ENCODE measurements at regions not wholly inside any gene's neighbourhood (a gene's known extent, or its start where the extent isn't known, plus 50 kb on each side); places are given as distances from the start of the nearest gene placed in this dataset.
"Not testable (repeated sequence)": the region's sequence is repeated elsewhere in the genome, so short reads cannot be mapped to it uniquely, and the experiment has no call there.

GRCh38 chr1:102659876-102660483 is 448.3 kb downstream of the COL11A1 start:
- not testable (repeated sequence) for DNase-seq

GRCh38 chr1:102655034-102655433 is 453.3 kb downstream of the COL11A1 start:
- no peak for DNase-seq

GRCh38 chr1:102640872-102641271 is 467.4 kb downstream of the COL11A1 start:
- DNase-seq = no peak

GRCh38 chr1:102640312-102640711 is 468.0 kb downstream of the COL11A1 start:
- DNase-seq = no peak

- DNase-seq = no peak
These were observed 476.6 kb downstream of the COL11A1 start for GRCh38 chr1:102631691-102632090.

- DNase-seq = no peak
These were observed 478.3 kb downstream of the COL11A1 start for GRCh38 chr1:102630041-102630440.

GRCh38 chr1:102628109-102628613 is 480.2 kb downstream of the COL11A1 start:
- DNase-seq = no peak

- no peak for DNase-seq
These were observed 481.2 kb downstream of the COL11A1 start for GRCh38 chr1:102627145-102627544.

- no peak for DNase-seq
These were observed 492.4 kb downstream of the COL11A1 start for GRCh38 chr1:102615896-102616295.

- DNase-seq = no peak
These were observed 513.2 kb downstream of the COL11A1 start for GRCh38 chr1:102595106-102595505.

- DNase-seq = no peak
These were observed 515.0 kb downstream of the COL11A1 start for GRCh38 chr1:102593276-102593675.

- no peak for DNase-seq
These were observed 519.8 kb downstream of the COL11A1 start for GRCh38 chr1:102588536-102588935.

GRCh38 chr1:102586022-102586421 is 522.3 kb downstream of the COL11A1 start:
- no peak for DNase-seq

GRCh38 chr1:102580806-102581205 is 527.5 kb downstream of the COL11A1 start:
- no peak for DNase-seq

GRCh38 chr1:102578804-102579203 is 529.5 kb downstream of the COL11A1 start:
- DNase-seq = no peak

GRCh38 chr1:102572637-102573036 is 535.7 kb downstream of the COL11A1 start:
- no peak for DNase-seq

- no peak for DNase-seq
These were observed 542.1 kb downstream of the COL11A1 start for GRCh38 chr1:102566182-102566581.

GRCh38 chr1:102562380-102562779 is 545.9 kb downstream of the COL11A1 start:
- DNase-seq = no peak

GRCh38 chr1:102550729-102551384 is 554.1 kb upstream of the OLFM3 start:
- no peak for DNase-seq

GRCh38 chr1:102546251-102546650 is 549.5 kb upstream of the OLFM3 start:
- DNase-seq = no peak

GRCh38 chr1:102535829-102536505 is 539.2 kb upstream of the OLFM3 start:
- DNase-seq = no peak

- no peak for DNase-seq
These were observed 534.3 kb upstream of the OLFM3 start for GRCh38 chr1:102531036-102531435.

GRCh38 chr1:102529446-102529845 is 532.7 kb upstream of the OLFM3 start:
- no peak for DNase-seq

GRCh38 chr1:102500758-102501157 is 504.0 kb upstream of the OLFM3 start:
- DNase-seq = no peak

Data from right kidney (tissue), 1 donor.